ENCODE measurements at regions not wholly inside any gene's neighbourhood (a gene's known extent, or its start where the extent isn't known, plus 50 kb on each side); places are given as distances from the start of the nearest gene placed in this dataset.

DNA sequence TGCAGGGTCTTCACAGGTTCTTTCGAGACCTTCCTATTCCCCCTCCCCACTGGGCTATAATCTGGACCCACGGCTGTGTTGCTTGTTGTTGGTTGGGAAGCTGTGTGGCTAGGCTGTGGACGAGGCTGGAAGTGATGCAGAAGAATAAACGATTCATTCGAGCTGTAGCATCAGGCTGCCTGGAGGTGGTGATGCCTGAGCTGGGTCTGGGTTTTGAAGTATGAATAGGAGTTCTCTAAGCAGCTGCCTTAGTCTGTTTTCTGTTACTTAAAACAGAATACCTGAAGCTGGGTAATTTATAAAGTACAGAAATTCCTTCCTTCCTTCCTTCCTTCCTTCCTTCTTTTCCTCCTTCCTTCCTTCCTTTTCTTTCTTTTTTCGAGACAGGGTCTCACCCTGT is 126.5 kb upstream of the ZEB1 start:
- TF ChIP-seq, protein P1, sequence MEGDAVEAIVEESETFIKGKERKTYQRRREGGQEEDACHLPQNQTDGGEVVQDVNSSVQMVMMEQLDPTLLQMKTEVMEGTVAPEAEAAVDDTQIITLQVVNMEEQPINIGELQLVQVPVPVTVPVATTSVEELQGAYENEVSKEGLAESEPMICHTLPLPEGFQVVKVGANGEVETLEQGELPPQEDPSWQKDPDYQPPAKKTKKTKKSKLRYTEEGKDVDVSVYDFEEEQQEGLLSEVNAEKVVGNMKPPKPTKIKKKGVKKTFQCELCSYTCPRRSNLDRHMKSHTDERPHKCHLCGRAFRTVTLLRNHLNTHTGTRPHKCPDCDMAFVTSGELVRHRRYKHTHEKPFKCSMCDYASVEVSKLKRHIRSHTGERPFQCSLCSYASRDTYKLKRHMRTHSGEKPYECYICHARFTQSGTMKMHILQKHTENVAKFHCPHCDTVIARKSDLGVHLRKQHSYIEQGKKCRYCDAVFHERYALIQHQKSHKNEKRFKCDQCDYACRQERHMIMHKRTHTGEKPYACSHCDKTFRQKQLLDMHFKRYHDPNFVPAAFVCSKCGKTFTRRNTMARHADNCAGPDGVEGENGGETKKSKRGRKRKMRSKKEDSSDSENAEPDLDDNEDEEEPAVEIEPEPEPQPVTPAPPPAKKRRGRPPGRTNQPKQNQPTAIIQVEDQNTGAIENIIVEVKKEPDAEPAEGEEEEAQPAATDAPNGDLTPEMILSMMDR (IDR thresholded peaks at IDR 0.05): no peak
- TF ChIP-seq, protein P2, sequence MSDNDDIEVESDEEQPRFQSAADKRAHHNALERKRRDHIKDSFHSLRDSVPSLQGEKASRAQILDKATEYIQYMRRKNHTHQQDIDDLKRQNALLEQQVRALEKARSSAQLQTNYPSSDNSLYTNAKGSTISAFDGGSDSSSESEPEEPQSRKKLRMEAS (IDR thresholded peaks at IDR 0.05; ENCODE audit: low read depth): no peak
- TF ChIP-seq POLR2AphosphoS5 (IDR thresholded peaks at IDR 0.05; ENCODE audit: low read depth, low read length) (no peak), FOXJ3 (CRISPR knock-in tag; IDR thresholded peaks at IDR 0.05) (no peak), RXRA (IDR thresholded peaks at IDR 0.05; ENCODE audit: borderline replicate concordance, low read depth) (no peak), TEAD4 (IDR thresholded peaks at IDR 0.05; ENCODE audit: borderline replicate concordance, insufficient read depth) (no peak), FOXM1 (IDR thresholded peaks at IDR 0.05; ENCODE audit: low read depth) (no peak), EP300 (IDR thresholded peaks at IDR 0.05; ENCODE audit: borderline replicate concordance in 1 of 2, low read depth in 1 of 2, low read length in 1 of 2) (no peak), RFX5 (IDR thresholded peaks at IDR 0.05; ENCODE audit: low read length) (no peak), TAF1 (IDR thresholded peaks at IDR 0.05; ENCODE audit: borderline replicate concordance, low read depth, low read length) (no peak), FOSL2 (IDR thresholded peaks at IDR 0.05; ENCODE audit: borderline replicate concordance, low read depth) (no peak)
- TF ChIP-seq, protein P3, sequence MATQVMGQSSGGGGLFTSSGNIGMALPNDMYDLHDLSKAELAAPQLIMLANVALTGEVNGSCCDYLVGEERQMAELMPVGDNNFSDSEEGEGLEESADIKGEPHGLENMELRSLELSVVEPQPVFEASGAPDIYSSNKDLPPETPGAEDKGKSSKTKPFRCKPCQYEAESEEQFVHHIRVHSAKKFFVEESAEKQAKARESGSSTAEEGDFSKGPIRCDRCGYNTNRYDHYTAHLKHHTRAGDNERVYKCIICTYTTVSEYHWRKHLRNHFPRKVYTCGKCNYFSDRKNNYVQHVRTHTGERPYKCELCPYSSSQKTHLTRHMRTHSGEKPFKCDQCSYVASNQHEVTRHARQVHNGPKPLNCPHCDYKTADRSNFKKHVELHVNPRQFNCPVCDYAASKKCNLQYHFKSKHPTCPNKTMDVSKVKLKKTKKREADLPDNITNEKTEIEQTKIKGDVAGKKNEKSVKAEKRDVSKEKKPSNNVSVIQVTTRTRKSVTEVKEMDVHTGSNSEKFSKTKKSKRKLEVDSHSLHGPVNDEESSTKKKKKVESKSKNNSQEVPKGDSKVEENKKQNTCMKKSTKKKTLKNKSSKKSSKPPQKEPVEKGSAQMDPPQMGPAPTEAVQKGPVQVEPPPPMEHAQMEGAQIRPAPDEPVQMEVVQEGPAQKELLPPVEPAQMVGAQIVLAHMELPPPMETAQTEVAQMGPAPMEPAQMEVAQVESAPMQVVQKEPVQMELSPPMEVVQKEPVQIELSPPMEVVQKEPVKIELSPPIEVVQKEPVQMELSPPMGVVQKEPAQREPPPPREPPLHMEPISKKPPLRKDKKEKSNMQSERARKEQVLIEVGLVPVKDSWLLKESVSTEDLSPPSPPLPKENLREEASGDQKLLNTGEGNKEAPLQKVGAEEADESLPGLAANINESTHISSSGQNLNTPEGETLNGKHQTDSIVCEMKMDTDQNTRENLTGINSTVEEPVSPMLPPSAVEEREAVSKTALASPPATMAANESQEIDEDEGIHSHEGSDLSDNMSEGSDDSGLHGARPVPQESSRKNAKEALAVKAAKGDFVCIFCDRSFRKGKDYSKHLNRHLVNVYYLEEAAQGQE (IDR thresholded peaks at IDR 0.05; ENCODE audit: low read depth, low read length): no peak
- TF ChIP-seq, protein P4, sequence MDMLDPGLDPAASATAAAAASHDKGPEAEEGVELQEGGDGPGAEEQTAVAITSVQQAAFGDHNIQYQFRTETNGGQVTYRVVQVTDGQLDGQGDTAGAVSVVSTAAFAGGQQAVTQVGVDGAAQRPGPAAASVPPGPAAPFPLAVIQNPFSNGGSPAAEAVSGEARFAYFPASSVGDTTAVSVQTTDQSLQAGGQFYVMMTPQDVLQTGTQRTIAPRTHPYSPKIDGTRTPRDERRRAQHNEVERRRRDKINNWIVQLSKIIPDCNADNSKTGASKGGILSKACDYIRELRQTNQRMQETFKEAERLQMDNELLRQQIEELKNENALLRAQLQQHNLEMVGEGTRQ (IDR thresholded peaks at IDR 0.05; ENCODE audit: borderline replicate concordance, low read depth, low read length): no peak
- TF ChIP-seq, protein P5, sequence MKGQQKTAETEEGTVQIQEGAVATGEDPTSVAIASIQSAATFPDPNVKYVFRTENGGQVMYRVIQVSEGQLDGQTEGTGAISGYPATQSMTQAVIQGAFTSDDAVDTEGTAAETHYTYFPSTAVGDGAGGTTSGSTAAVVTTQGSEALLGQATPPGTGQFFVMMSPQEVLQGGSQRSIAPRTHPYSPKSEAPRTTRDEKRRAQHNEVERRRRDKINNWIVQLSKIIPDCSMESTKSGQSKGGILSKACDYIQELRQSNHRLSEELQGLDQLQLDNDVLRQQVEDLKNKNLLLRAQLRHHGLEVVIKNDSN (IDR thresholded peaks at IDR 0.05; ENCODE audit: borderline replicate concordance, low read depth): no peak
